DOHH2 (cell line): ENCODE measurements at regions not wholly inside any gene's neighbourhood (a gene's known extent, or its start where the extent isn't known, plus 50 kb on each side); places are given as distances from the start of the nearest gene placed in this dataset.

Experiments used
- CTCF ChIP-seq: fragments of 200-600 bp; sonication (generic); IDR thresholded peaks from one replicate; pipeline ENCODE4 v1.5.1; 2014; ENCODE audit warnings: antibody characterized with exemption, mild to moderate bottlenecking, low read depth, low read length; ENCODE audit not compliant: poor library complexity, severe bottlenecking
- EZH2phosphoT487 ChIP-seq: fragments of 200-600 bp; sonication (generic); IDR thresholded peaks from 2 replicates; pipeline ENCODE4 v1.6.1; 2017; ENCODE audit warnings: borderline replicate concordance, mild to moderate bottlenecking, antibody characterized with exemption, low read length, moderate library complexity, mixed read lengths

- TF ChIP-seq EZH2phosphoT487, result no peak
- no peak for TF ChIP-seq CTCF
Measured at GRCh38 chr14:84129941-84130340, 1400.0 kb upstream of the FLRT2 start.
